ENCODE measurements at regions not wholly inside any gene's neighbourhood (a gene's known extent, or its start where the extent isn't known, plus 50 kb on each side); places are given as distances from the start of the nearest gene placed in this dataset.

DNA sequence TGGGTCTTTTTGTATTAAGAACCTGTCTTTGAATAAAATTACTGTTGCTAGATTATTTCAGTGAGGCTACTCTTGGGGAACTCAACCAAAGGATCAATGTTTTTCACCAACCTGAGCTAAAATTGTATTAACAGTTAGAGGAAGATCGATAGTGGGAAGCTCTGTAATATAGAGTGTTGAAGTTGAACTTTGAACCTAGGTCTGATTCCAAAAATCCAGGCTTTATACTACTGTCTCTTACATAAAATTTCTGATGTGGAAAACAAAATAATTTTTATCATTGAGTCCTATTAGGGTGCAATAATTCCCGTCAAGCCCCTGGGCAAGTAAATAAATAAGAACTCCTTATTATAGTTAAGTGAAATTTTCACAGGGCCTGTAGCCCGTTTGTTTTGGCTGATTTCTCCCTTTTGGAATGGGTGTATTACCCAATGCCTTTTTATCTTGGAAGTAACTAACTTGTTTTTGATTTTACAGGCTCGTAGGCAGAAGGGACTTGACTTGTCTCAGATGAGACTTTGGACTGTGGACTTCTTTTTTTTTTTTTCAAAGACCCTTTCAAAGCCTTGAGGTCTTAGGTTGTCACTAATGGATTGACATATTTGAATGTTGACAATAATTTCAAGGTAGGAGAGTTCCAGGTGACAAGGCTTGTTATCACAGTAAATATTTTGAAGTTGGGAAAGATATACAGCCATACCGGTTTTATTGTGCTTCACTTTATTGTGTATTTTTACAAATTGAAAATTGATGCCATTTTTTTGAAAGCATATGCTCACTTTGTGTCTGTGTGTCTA lies 276.1 kb downstream of the NFKBIZ start:
- Histone ChIP-seq H3K27ac (no peak overlapping the region), H3K36me3 (no peaks in the 10 kb centered on the region), H3K27me3 (replicated peaks in 1 of 7) (no peaks in the 10 kb centered on the region), H3K4me3 (no peak overlapping the region), H3K4me1 (peaks cover 0 to 9% (median 2%) of the 10 kb centered on the region in 6 donors), H3K9me3 (peaks cover 2 to 36% (median 24%) of the 10 kb centered on the region in 8 donors)
- TF ChIP-seq POLR2A (IDR thresholded peaks at IDR 0.05) (no peak), POLR2AphosphoS5 (IDR thresholded peaks at IDR 0.05) (no peak)
- TF ChIP-seq, protein P1, sequence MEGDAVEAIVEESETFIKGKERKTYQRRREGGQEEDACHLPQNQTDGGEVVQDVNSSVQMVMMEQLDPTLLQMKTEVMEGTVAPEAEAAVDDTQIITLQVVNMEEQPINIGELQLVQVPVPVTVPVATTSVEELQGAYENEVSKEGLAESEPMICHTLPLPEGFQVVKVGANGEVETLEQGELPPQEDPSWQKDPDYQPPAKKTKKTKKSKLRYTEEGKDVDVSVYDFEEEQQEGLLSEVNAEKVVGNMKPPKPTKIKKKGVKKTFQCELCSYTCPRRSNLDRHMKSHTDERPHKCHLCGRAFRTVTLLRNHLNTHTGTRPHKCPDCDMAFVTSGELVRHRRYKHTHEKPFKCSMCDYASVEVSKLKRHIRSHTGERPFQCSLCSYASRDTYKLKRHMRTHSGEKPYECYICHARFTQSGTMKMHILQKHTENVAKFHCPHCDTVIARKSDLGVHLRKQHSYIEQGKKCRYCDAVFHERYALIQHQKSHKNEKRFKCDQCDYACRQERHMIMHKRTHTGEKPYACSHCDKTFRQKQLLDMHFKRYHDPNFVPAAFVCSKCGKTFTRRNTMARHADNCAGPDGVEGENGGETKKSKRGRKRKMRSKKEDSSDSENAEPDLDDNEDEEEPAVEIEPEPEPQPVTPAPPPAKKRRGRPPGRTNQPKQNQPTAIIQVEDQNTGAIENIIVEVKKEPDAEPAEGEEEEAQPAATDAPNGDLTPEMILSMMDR (IDR thresholded peaks at IDR 0.05 in 8 of 11, conservative IDR thresholded peaks at IDR 0.05 in 3 of 11), result no peak
- DNase-seq, result no peak
- 85 to 94% (median 90%) methylated on average over 5 of the region's 5 CpGs for WGBS, 5 donors
- intact Hi-C loops (cut with DNase I; ENCODE audit: low total_unique reads), result no loop called here

DNA sequence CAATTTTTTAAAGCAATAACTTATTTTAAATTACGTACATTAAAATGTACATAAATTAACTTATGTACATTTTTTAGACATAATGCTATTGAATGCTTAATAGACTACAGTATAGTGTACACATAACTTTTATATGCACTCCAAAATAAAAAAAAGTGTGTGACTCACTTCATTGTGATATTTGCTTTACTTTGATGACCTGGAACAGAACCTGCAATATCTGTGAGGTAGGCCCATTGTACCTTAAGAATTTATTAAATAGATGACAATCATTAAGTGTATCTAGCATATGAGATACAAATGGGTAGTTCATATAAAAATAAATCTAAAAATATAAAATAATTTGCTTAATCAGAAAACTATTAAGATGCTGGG lies 276.7 kb downstream of the NFKBIZ start:
- no peaks in the 10 kb centered on the region for H3K36me3 ChIP-seq
- H3K27ac ChIP-seq, result no peak overlapping the region
- intact Hi-C loops (cut with DNase I; ENCODE audit: low total_unique reads), result no loop called here
- H3K27me3 ChIP-seq (replicated peaks in 1 of 7), result no peaks in the 10 kb centered on the region
- peaks cover 0 to 12% (median 2%) of the 10 kb centered on the region in 6 donors for H3K4me1 ChIP-seq
- TF ChIP-seq POLR2AphosphoS5 (IDR thresholded peaks at IDR 0.05) (no peak), POLR2A (IDR thresholded peaks at IDR 0.05) (no peak)
- TF ChIP-seq, protein P1 (IDR thresholded peaks at IDR 0.05 in 8 of 11, conservative IDR thresholded peaks at IDR 0.05 in 3 of 11), result no peak
- no peak for DNase-seq
- H3K9me3 ChIP-seq, result peaks cover 2 to 30% (median 23%) of the 10 kb centered on the region in 8 donors
- H3K4me3 ChIP-seq, result no peak overlapping the region
- 94 to 100% (median 97%) methylated on average over 1 of the region's 1 CpG for WGBS, 5 donors

DNA sequence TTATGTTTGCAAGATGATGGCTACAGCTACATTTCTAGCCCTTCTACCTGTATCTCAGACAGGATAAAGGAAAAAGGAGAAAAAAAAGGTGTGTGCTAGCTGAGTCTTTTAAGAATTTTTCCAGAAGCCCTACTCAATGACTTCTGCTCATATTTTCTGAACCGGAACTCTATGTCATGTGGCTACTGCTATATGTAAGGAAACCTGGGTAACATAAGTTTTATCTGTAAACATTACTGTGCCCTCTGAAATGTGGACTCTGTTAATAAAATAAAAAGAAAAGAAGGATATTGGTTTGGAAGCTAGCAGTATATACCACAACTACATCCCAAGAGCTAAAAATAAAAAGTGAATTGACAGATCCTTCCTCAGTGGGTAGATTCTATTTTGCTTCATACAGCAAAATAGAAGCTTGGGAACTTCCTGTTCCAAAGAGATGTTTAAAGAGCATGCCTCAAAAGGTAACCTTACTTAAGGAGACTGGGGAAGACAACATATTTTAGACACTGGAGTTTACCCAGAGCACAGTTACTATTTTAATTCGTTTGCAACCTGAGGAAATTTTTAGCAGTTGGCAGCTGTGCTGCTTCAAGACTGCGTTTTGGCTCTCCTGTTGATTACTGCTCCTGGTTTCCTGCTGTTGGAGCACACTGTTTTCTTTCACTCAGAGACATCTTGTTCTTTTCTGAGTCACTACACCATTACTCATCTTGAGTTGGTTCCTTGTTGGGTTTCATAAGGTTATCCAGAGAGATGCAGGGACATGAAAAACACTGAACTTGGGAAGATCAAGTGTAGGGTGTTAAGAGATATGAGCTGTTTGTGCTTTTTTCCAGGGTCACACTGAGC lies 280.7 kb downstream of the NFKBIZ start:
- WGBS, 5 donors, result 19 to 29% (median 23%) methylated on average over 3 of the region's 3 CpGs
- intact Hi-C loops (cut with DNase I; ENCODE audit: low total_unique reads), result no loop called here
- H3K27ac ChIP-seq, result peak overlapping the region in 3 of 8 donors; percentile 39 to 44 (median 40)

More for the DNA sequence above, 280.7 kb downstream of the NFKBIZ start:
- no peaks in the 10 kb centered on the region for H3K9me3 ChIP-seq
- no peaks in the 10 kb centered on the region for H3K36me3 ChIP-seq
- H3K4me3 ChIP-seq, result no peak overlapping the region
- TF ChIP-seq POLR2AphosphoS5 (IDR thresholded peaks at IDR 0.05) (no peak), POLR2A (IDR thresholded peaks at IDR 0.05) (no peak)
- TF ChIP-seq, protein P1 (IDR thresholded peaks at IDR 0.05 in 8 of 11, conservative IDR thresholded peaks at IDR 0.05 in 3 of 11), result no peak
- H3K4me1 ChIP-seq, result peaks cover 0 to 13% (median 2%) of the 10 kb centered on the region in 6 donors
- DNase-seq, result no peak
- H3K27me3 ChIP-seq (replicated peaks in 1 of 7), result no peaks in the 10 kb centered on the region

Measured in spleen (tissue), 11 donors.